ENCODE measurements at regions not wholly inside any gene's neighbourhood (a gene's known extent, or its start where the extent isn't known, plus 50 kb on each side); places are given as distances from the start of the nearest gene placed in this dataset.
"Not testable (repeated sequence)": the region's sequence is repeated elsewhere in the genome, so short reads cannot be mapped to it uniquely, and the experiment has no call there.

DNA sequence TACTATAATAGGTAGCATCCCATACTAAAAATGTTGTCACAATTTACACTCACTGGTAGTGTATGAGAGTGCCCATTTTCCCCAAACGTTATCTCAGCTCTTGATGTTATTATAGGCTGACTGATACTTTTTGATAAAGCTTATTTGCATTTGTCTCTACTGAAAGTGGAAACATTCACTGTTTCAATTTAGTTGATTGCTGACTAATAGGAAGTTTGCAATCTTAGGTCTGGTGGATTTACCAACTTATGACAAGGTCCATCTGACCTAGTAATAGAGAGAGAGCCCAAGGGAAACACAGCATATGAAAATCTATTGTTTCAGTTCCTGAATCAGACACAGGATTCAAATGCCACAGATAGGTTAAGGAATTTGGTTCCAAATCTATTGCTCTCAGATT is 97.2 kb upstream of the NBPF9 start:
- H2AFZ ChIP-seq (ENCODE audit: low read length); H3K9ac ChIP-seq (ENCODE audit: low read length); H3K27ac ChIP-seq (ENCODE audit: low read depth, low read length, poor library complexity, severe bottlenecking); H3F3A ChIP-seq (ENCODE audit: insufficient read depth, low read length); H3K79me2 ChIP-seq (ENCODE audit: insufficient read depth, low read length); H3K9me2 ChIP-seq (ENCODE audit: low read depth, low read length); H3K27me3 ChIP-seq (ENCODE audit: insufficient read depth, low read length); H3K9me3 ChIP-seq (ENCODE audit: low read length); H3K4me2 ChIP-seq (ENCODE audit: low read length); H4K20me1 ChIP-seq (ENCODE audit: insufficient read depth, low read length); H3K4me1 ChIP-seq (ENCODE audit: insufficient read depth, low read length, severe bottlenecking); H3K4me3 ChIP-seq (ENCODE audit: low read depth, low read length, poor library complexity, severe bottlenecking); H3K36me3 ChIP-seq (ENCODE audit: insufficient read depth, low read length): not testable (repeated sequence)

DNA sequence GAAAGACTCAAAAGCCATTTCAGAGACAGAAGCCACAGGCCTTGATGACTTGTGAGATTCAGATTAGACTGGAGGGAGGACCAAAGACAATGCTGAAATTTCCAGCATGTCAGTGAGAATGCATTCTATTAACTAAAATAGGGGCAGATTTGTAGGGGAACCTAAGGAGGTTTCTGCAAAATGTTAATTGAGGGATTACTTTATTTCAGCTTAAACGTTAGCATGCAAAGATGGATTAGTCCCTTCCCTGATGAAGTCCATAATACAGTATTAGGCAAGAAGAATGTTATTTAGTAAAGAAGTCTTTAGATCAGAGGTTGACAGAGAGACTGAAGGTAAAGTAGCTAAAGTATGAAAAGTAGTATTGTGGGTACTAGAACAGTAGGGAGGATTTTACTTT is 98.9 kb upstream of the NBPF9 start:
- not testable (repeated sequence) for H3K9me3 ChIP-seq (ENCODE audit: low read length); H3F3A ChIP-seq (ENCODE audit: insufficient read depth, low read length); H3K9ac ChIP-seq (ENCODE audit: low read length); H3K9me2 ChIP-seq (ENCODE audit: low read depth, low read length); H2AFZ ChIP-seq (ENCODE audit: low read length); H3K4me3 ChIP-seq (ENCODE audit: low read depth, low read length, poor library complexity, severe bottlenecking); H3K4me1 ChIP-seq (ENCODE audit: insufficient read depth, low read length, severe bottlenecking); H3K36me3 ChIP-seq (ENCODE audit: insufficient read depth, low read length); H3K27ac ChIP-seq (ENCODE audit: low read depth, low read length, poor library complexity, severe bottlenecking); H3K79me2 ChIP-seq (ENCODE audit: insufficient read depth, low read length); H4K20me1 ChIP-seq (ENCODE audit: insufficient read depth, low read length); H3K4me2 ChIP-seq (ENCODE audit: low read length); H3K27me3 ChIP-seq (ENCODE audit: insufficient read depth, low read length)

DNA sequence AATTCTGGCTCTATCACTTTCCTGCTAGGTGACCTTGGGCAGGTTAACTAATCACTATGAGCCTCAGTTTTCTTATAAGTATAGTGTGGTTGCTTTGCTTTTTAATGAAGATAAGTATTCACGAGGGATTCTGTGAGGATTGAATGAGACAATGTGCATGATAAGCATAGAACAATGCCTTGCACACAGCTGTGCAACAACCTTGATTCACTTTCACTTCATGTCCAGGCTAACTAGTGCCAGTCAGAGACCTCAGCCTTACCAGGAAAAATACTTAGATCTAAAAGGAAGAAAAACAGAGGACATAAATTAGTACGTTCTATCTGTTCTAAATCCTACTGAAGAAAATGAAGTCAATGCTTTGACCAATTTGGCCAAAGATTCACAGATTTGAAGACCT is 101.0 kb upstream of the NBPF9 start:
- H3K27me3 ChIP-seq (ENCODE audit: insufficient read depth, low read length); H3F3A ChIP-seq (ENCODE audit: insufficient read depth, low read length); H4K20me1 ChIP-seq (ENCODE audit: insufficient read depth, low read length); H3K4me3 ChIP-seq (ENCODE audit: low read depth, low read length, poor library complexity, severe bottlenecking); H3K4me2 ChIP-seq (ENCODE audit: low read length); H2AFZ ChIP-seq (ENCODE audit: low read length); H3K4me1 ChIP-seq (ENCODE audit: insufficient read depth, low read length, severe bottlenecking); H3K9me2 ChIP-seq (ENCODE audit: low read depth, low read length); H3K36me3 ChIP-seq (ENCODE audit: insufficient read depth, low read length); H3K9ac ChIP-seq (ENCODE audit: low read length); H3K79me2 ChIP-seq (ENCODE audit: insufficient read depth, low read length); H3K27ac ChIP-seq (ENCODE audit: low read depth, low read length, poor library complexity, severe bottlenecking); H3K9me3 ChIP-seq (ENCODE audit: low read length): not testable (repeated sequence)

DNA sequence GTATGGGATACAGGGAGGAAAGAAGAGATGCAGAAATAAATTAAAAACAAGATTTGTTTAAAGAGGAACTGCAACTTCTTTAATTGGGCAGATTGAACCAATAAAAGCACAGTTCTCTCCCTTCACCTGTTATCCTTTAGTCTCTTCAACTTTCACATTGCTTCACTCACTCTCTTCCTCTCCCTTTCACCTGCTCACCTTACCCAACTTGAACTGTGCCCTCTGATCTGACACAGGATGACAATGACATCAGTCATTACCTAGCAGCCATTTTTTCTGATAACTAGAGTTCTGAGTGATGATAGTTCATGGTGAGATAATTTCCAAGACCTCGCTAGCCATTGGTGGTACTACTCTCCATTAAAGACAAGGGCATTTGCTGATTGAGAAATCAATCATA is 105.5 kb upstream of the NBPF9 start:
- H3K4me1 ChIP-seq (ENCODE audit: insufficient read depth, low read length, severe bottlenecking); H2AFZ ChIP-seq (ENCODE audit: low read length); H3K9ac ChIP-seq (ENCODE audit: low read length); H3K27ac ChIP-seq (ENCODE audit: low read depth, low read length, poor library complexity, severe bottlenecking); H3K9me3 ChIP-seq (ENCODE audit: low read length); H3K9me2 ChIP-seq (ENCODE audit: low read depth, low read length); H3K4me3 ChIP-seq (ENCODE audit: low read depth, low read length, poor library complexity, severe bottlenecking); H3K79me2 ChIP-seq (ENCODE audit: insufficient read depth, low read length); H4K20me1 ChIP-seq (ENCODE audit: insufficient read depth, low read length); H3K36me3 ChIP-seq (ENCODE audit: insufficient read depth, low read length); H3F3A ChIP-seq (ENCODE audit: insufficient read depth, low read length); H3K27me3 ChIP-seq (ENCODE audit: insufficient read depth, low read length); H3K4me2 ChIP-seq (ENCODE audit: low read length): not testable (repeated sequence)

DNA sequence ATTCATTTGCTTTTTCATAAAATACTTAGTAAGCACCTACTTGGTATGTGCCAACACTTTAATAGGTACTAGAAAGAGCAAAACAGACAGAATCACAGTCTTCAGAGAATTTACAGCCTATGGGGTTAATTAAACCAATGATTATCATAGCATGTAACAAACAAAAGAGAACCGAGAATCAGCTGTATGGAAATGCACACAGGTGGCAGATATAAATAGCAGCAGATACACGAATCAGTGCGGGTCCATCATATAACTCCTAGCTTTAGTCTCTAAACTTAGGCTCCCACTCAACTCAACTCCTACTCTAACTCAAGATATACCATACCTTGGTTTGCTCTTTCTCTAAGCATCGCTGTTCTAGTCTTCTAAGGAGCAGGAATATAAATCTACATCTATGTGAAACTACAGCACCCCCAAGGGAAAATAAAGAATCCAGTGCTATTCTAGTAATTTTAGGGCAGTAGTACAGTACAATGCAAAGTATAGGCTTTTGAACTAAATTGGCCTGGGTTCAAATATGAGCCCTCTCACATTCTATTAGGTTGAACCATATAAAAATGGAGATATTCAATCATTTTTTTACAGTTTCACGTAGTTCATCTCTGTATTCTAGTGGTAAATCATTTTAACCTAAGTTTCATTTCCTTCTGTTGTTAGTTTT is 108.5 kb upstream of the NBPF9 start:
- not testable (repeated sequence) for H3K27me3 ChIP-seq (ENCODE audit: insufficient read depth, low read length); H3K9ac ChIP-seq (ENCODE audit: low read length); H3K4me2 ChIP-seq (ENCODE audit: low read length); H2AFZ ChIP-seq (ENCODE audit: low read length); H3K9me2 ChIP-seq (ENCODE audit: low read depth, low read length); H3F3A ChIP-seq (ENCODE audit: insufficient read depth, low read length); H3K36me3 ChIP-seq (ENCODE audit: insufficient read depth, low read length); H3K27ac ChIP-seq (ENCODE audit: low read depth, low read length, poor library complexity, severe bottlenecking); H3K9me3 ChIP-seq (ENCODE audit: low read length); H3K4me3 ChIP-seq (ENCODE audit: low read depth, low read length, poor library complexity, severe bottlenecking); H4K20me1 ChIP-seq (ENCODE audit: insufficient read depth, low read length); H3K79me2 ChIP-seq (ENCODE audit: insufficient read depth, low read length); H3K4me1 ChIP-seq (ENCODE audit: insufficient read depth, low read length, severe bottlenecking)

DNA sequence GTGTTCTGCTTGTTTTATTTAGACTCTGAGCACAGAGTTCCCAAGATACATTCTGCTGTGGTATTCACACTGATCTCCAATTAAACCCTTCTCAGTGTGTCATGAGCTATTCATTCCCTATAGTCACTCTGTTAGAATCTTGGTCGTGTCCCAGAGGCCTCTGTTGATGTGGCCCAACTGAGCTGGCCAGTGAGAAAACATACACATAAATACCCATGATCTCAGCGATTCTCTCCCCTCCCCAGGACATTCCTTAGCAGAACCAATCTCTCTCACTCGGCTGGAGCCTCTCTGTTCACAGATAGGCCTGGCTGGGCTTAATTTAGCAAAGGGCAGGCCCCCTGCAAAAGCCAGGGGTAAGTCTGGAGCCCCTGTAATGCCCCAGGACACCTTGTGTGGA is 109.6 kb upstream of the NBPF9 start:
- H3K27ac ChIP-seq (ENCODE audit: low read depth, low read length, poor library complexity, severe bottlenecking); H3K79me2 ChIP-seq (ENCODE audit: insufficient read depth, low read length); H3K9ac ChIP-seq (ENCODE audit: low read length); H2AFZ ChIP-seq (ENCODE audit: low read length); H3K4me3 ChIP-seq (ENCODE audit: low read depth, low read length, poor library complexity, severe bottlenecking); H3K4me1 ChIP-seq (ENCODE audit: insufficient read depth, low read length, severe bottlenecking); H3F3A ChIP-seq (ENCODE audit: insufficient read depth, low read length); H3K36me3 ChIP-seq (ENCODE audit: insufficient read depth, low read length); H3K9me2 ChIP-seq (ENCODE audit: low read depth, low read length); H4K20me1 ChIP-seq (ENCODE audit: insufficient read depth, low read length); H3K27me3 ChIP-seq (ENCODE audit: insufficient read depth, low read length); H3K4me2 ChIP-seq (ENCODE audit: low read length); H3K9me3 ChIP-seq (ENCODE audit: low read length): not testable (repeated sequence)

DNA sequence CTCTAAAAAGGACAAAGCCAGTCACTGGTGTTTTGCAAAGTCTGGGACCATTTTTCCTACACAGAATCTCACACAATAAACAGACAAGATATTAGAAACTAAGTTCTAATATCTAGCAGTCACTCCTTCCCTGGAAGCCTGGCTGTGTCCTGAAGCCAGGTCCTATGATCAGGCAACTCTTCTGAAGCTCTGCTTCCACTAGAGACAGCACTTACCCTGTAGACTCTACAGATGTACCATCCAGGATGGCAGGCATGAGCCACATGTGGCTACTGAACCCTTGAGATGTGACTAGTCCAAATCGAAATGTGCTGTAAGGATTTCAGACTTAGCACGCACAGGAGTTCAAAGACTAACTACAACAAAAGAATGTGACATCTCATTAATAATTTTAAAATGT is 110.3 kb upstream of the NBPF9 start:
- H3K27ac ChIP-seq (ENCODE audit: low read depth, low read length, poor library complexity, severe bottlenecking); H4K20me1 ChIP-seq (ENCODE audit: insufficient read depth, low read length); H3K27me3 ChIP-seq (ENCODE audit: insufficient read depth, low read length); H3K79me2 ChIP-seq (ENCODE audit: insufficient read depth, low read length); H3K9ac ChIP-seq (ENCODE audit: low read length); H2AFZ ChIP-seq (ENCODE audit: low read length); H3K4me3 ChIP-seq (ENCODE audit: low read depth, low read length, poor library complexity, severe bottlenecking); H3K9me3 ChIP-seq (ENCODE audit: low read length); H3K36me3 ChIP-seq (ENCODE audit: insufficient read depth, low read length); H3F3A ChIP-seq (ENCODE audit: insufficient read depth, low read length); H3K9me2 ChIP-seq (ENCODE audit: low read depth, low read length); H3K4me2 ChIP-seq (ENCODE audit: low read length); H3K4me1 ChIP-seq (ENCODE audit: insufficient read depth, low read length, severe bottlenecking): not testable (repeated sequence)
